ENCODE measurements at regions not wholly inside any gene's neighbourhood (a gene's known extent, or its start where the extent isn't known, plus 50 kb on each side); places are given as distances from the start of the nearest gene placed in this dataset.

DNA sequence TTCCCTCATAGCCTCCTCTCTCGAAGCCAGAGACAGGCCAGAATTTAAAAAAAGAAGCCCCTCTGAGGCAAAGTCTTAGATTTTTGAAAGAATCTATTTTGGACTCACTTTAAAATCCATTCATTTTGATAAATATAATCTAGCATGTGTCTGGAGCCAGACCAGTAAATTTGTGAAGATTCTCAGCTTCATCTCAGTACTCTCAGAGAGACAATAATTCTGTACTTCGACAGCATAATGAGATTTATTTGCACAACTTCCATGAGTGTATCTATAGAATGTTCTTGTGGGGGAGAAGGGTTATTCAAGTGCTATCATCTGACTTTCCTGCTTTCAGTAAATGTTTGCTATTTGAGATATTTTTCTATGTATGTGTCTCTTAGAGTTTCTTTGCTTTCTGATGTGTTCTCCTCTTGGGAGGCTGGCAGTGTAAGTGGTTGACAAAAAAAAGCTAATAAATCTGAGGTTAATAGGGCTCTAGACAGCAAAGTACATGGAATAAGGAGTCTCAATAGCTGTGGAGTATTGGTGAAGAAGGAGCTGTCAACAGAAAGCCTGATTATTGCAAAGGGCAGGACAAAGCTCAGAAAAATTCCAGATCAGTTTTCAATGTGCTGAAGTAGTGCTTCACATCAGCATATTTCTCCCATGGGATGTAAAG, 223.0 kb downstream of the PTBP2 start:
- no peak overlapping the region for H3K4me3 ChIP-seq
- no peaks in the 10 kb centered on the region for H3K27me3 ChIP-seq
- no peak for TF ChIP-seq CTCF (IDR thresholded peaks at IDR 0.05; ENCODE audit: low read depth, low read length)
- DNase-seq (ENCODE audit: low read depth in 1 of 2, low spot score in 1 of 2), result no peak
- H3K4me1 ChIP-seq (ENCODE audit: low read depth), result peaks cover 7% of the 10 kb centered on the region
- H3K36me3 ChIP-seq, result no peaks in the 10 kb centered on the region
- no peak overlapping the region for H3K27ac ChIP-seq
- no peaks in the 10 kb centered on the region for H3K9me3 ChIP-seq (ENCODE audit: low read depth)

GRCh38 chr1:96945509-96946084, 224.0 kb downstream of the PTBP2 start:
- Histone ChIP-seq H3K4me1 (ENCODE audit: low read depth) (peaks cover 7% of the 10 kb centered on the region), H3K27me3 (no peaks in the 10 kb centered on the region), H3K27ac (no peak overlapping the region), H3K9me3 (ENCODE audit: low read depth) (no peaks in the 10 kb centered on the region), H3K36me3 (no peaks in the 10 kb centered on the region), H3K4me3 (no peak overlapping the region)
- DNase-seq (ENCODE audit: low read depth in 1 of 2, low spot score in 1 of 2), result peak in 1 of 2 donors; percentile 33
- no peak for TF ChIP-seq CTCF (IDR thresholded peaks at IDR 0.05; ENCODE audit: low read depth, low read length)

- H3K4me1 ChIP-seq (ENCODE audit: low read depth), result peaks cover 7% of the 10 kb centered on the region
- H3K27ac ChIP-seq, result no peak overlapping the region
- no peak for DNase-seq (ENCODE audit: low read depth in 1 of 2, low spot score in 1 of 2)
- H3K27me3 ChIP-seq, result no peaks in the 10 kb centered on the region
- no peak overlapping the region for H3K4me3 ChIP-seq
- TF ChIP-seq CTCF (IDR thresholded peaks at IDR 0.05; ENCODE audit: low read depth, low read length), result no peak
- no peaks in the 10 kb centered on the region for H3K36me3 ChIP-seq
- no peaks in the 10 kb centered on the region for H3K9me3 ChIP-seq (ENCODE audit: low read depth)
Measured at GRCh38 chr1:96955307-96956012, 233.9 kb downstream of the PTBP2 start.

GRCh38 chr1:96962216-96962615, 240.6 kb downstream of the PTBP2 start:
- Histone ChIP-seq H3K4me1 (ENCODE audit: low read depth) (no peaks in the 10 kb centered on the region), H3K9me3 (ENCODE audit: low read depth) (no peaks in the 10 kb centered on the region), H3K27me3 (no peaks in the 10 kb centered on the region), H3K4me3 (no peak overlapping the region), H3K36me3 (no peaks in the 10 kb centered on the region), H3K27ac (no peak overlapping the region)
- no peak for DNase-seq (ENCODE audit: low read depth in 1 of 2, low spot score in 1 of 2)
- no peak for TF ChIP-seq CTCF (IDR thresholded peaks at IDR 0.05; ENCODE audit: low read depth, low read length)

DNA sequence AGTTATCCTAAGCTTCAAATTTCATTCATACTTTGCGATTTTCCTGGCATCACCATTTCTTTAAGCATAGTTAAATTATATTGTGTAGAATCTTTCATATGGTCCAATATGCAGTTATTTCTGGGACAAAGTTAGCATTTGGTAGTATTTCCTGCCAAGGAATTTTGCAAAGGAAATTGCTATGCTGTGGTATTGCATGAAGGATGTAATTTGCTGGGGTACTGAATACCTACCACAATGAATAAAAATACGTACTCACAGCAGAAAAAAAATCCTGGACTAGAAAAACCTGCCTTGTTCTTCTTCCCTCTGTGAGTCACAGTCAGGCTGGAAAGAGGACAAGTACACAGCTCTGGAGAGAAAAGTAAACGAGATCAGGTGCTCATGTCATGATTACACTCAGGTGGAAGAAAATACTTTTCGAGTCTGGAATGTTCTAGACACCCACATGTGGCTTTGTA, 241.2 kb downstream of the PTBP2 start:
- DNase-seq (ENCODE audit: low read depth in 1 of 2, low spot score in 1 of 2), result peak in 1 of 2 donors; percentile 51
- TF ChIP-seq CTCF (IDR thresholded peaks at IDR 0.05; ENCODE audit: low read depth, low read length), result no peak
- Histone ChIP-seq H3K27ac (no peak overlapping the region), H3K9me3 (ENCODE audit: low read depth) (no peaks in the 10 kb centered on the region), H3K27me3 (no peaks in the 10 kb centered on the region), H3K4me1 (ENCODE audit: low read depth) (no peaks in the 10 kb centered on the region), H3K36me3 (no peaks in the 10 kb centered on the region), H3K4me3 (no peak overlapping the region)
